Liver (tissue), 3 donors: ENCODE measurements at regions not wholly inside any gene's neighbourhood (a gene's known extent, or its start where the extent isn't known, plus 50 kb on each side); places are given as distances from the start of the nearest gene placed in this dataset.

Experiments
- FOXA1 ChIP-seq: IDR thresholded peaks from 2 replicates; pipeline ENCODE4 v1.6.1; 2016; ENCODE audit warnings: antibody characterized with exemption
- SP1 ChIP-seq: IDR thresholded peaks from 2 replicates; pipeline ENCODE4 v1.6.1; 2018; ENCODE audit warnings: antibody characterized with exemption, mild to moderate bottlenecking
- TAF1 ChIP-seq: conservative IDR thresholded peaks from 2 replicates; pipeline ENCODE4 v1.6.1; 2016; ENCODE audit warnings: antibody characterized with exemption, mild to moderate bottlenecking
- YY1 ChIP-seq: IDR thresholded peaks from 2 replicates; pipeline ENCODE4 v1.6.1; 2016; ENCODE audit warnings: antibody characterized with exemption, mild to moderate bottlenecking
- TF ChIP-seq, protein P1 (sequence below): fragments of 150-350 bp; IDR thresholded peaks from 2 replicates; pipeline ENCODE4 v1.5.1; 2017; ENCODE audit warnings: improper control_type of control experiment, low read depth, low read length; ENCODE audit not compliant: missing input control
- TF ChIP-seq, protein P2 (sequence below): IDR thresholded peaks from 2 replicates; pipeline ENCODE4 v1.6.1; 2016; ENCODE audit warnings: antibody characterized with exemption
- TF ChIP-seq, protein P3 (sequence below): IDR thresholded peaks from 2 replicates; pipeline ENCODE4 v1.6.1; 2016; ENCODE audit warnings: antibody characterized with exemption, mild to moderate bottlenecking
- donor health status: healthy.
- donor health status: healthy.

DNA sequence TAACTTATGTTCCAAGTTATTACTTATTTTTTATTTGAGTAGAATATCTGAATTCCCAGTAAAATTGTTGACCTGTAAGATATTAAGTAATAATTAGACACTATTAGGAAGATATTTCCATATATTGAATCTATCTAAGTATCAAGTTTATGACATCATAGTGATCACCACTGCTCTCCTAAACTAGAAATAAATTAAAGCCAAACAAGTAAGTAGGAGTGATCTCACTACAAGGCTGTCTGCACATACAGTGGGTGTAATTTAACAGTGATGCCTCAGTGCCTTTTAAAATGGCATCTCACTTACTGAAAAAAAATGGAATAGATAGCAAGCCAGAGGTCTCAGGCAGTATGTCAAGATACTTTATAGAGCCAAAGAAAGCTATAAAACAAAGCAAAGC lies 789.6 kb downstream of the KCTD16 start:
- TF ChIP-seq TAF1 (no peak), YY1 (no peak), SP1 (no peak), FOXA1 (no peak)
- TF ChIP-seq, protein P1, sequence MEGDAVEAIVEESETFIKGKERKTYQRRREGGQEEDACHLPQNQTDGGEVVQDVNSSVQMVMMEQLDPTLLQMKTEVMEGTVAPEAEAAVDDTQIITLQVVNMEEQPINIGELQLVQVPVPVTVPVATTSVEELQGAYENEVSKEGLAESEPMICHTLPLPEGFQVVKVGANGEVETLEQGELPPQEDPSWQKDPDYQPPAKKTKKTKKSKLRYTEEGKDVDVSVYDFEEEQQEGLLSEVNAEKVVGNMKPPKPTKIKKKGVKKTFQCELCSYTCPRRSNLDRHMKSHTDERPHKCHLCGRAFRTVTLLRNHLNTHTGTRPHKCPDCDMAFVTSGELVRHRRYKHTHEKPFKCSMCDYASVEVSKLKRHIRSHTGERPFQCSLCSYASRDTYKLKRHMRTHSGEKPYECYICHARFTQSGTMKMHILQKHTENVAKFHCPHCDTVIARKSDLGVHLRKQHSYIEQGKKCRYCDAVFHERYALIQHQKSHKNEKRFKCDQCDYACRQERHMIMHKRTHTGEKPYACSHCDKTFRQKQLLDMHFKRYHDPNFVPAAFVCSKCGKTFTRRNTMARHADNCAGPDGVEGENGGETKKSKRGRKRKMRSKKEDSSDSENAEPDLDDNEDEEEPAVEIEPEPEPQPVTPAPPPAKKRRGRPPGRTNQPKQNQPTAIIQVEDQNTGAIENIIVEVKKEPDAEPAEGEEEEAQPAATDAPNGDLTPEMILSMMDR = no peak
- TF ChIP-seq, protein P2, sequence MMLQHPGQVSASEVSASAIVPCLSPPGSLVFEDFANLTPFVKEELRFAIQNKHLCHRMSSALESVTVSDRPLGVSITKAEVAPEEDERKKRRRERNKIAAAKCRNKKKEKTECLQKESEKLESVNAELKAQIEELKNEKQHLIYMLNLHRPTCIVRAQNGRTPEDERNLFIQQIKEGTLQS = no peak
- TF ChIP-seq, protein P3, sequence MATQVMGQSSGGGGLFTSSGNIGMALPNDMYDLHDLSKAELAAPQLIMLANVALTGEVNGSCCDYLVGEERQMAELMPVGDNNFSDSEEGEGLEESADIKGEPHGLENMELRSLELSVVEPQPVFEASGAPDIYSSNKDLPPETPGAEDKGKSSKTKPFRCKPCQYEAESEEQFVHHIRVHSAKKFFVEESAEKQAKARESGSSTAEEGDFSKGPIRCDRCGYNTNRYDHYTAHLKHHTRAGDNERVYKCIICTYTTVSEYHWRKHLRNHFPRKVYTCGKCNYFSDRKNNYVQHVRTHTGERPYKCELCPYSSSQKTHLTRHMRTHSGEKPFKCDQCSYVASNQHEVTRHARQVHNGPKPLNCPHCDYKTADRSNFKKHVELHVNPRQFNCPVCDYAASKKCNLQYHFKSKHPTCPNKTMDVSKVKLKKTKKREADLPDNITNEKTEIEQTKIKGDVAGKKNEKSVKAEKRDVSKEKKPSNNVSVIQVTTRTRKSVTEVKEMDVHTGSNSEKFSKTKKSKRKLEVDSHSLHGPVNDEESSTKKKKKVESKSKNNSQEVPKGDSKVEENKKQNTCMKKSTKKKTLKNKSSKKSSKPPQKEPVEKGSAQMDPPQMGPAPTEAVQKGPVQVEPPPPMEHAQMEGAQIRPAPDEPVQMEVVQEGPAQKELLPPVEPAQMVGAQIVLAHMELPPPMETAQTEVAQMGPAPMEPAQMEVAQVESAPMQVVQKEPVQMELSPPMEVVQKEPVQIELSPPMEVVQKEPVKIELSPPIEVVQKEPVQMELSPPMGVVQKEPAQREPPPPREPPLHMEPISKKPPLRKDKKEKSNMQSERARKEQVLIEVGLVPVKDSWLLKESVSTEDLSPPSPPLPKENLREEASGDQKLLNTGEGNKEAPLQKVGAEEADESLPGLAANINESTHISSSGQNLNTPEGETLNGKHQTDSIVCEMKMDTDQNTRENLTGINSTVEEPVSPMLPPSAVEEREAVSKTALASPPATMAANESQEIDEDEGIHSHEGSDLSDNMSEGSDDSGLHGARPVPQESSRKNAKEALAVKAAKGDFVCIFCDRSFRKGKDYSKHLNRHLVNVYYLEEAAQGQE = no peak
